ENCODE measurements at regions not wholly inside any gene's neighbourhood (a gene's known extent, or its start where the extent isn't known, plus 50 kb on each side); places are given as distances from the start of the nearest gene placed in this dataset.
A peak's percentile ranks its signal among the peaks of the same experiment; 100 is the strongest.

- H3K27me3 ChIP-seq (ENCODE audit: control insufficient read depth in 2 of 2, insufficient read depth in 2 of 2, low read length in 2 of 2): no peaks in the 10 kb centered on the region
- no peak for DNase-seq
- intact Hi-C loops (cut with micrococcal nuclease): no loop called here
- no peaks in the 10 kb centered on the region for H3K9me3 ChIP-seq (replicated peaks in 1 of 2; ENCODE audit: control insufficient read depth in 1 of 2, insufficient read depth in 1 of 2, low read length in 2 of 2)
- H2AFZ ChIP-seq (ENCODE audit: insufficient read depth, low read depth, low read length, poor library complexity, severe bottlenecking): no peak overlapping the region
- Mint-ChIP-seq H3K27ac (peak overlapping the region in 1 of 7 donors; percentile 4), H3K9me3 (peaks cover 0 to 10% (median 3%) of the 10 kb centered on the region in 7 donors), H3K4me1 (peaks cover 8% of the 10 kb centered on the region), H3K4me3 (no peak overlapping the region), H3K36me3 (no peaks in the 10 kb centered on the region), H3K27me3 (ENCODE audit: low read depth in 3 of 3) (peaks cover 0 to 2% (median 0%) of the 10 kb centered on the region in 3 donors)
- no peak overlapping the region for H3K4me3 ChIP-seq (replicated peaks in 1 of 3; ENCODE audit: low read depth in 2 of 3, low read length in 3 of 3)
- no peak overlapping the region for H3K9ac ChIP-seq (ENCODE audit: insufficient read depth, low read length, poor library complexity, severe bottlenecking)
- H3K4me1 ChIP-seq (ENCODE audit: control insufficient read depth in 1 of 2, insufficient read depth in 2 of 2, low read length in 2 of 2): peaks cover 0 to 1% of the 10 kb centered on the region in 2 donors
- H3K79me2 ChIP-seq (ENCODE audit: insufficient read depth, low read length): no peaks in the 10 kb centered on the region
- H3K36me3 ChIP-seq (replicated peaks in 1 of 2; ENCODE audit: control insufficient read depth in 1 of 2, insufficient read depth in 2 of 2, low read length in 2 of 2): no peaks in the 10 kb centered on the region
- no peak for TF ChIP-seq CTCF (IDR thresholded peaks at IDR 0.05)
- WGBS (ENCODE audit: insufficient coverage): 100% methylated on average over 2 of the region's 2 CpGs
- no peak overlapping the region for H3K27ac ChIP-seq (ENCODE audit: low read depth in 1 of 2, low read length in 2 of 2)
- no peaks in the 10 kb centered on the region for H4K20me1 ChIP-seq (ENCODE audit: insufficient read depth, low read length)
- H3K4me2 ChIP-seq (replicated peaks; ENCODE audit: extremely low read depth, low read length, poor library complexity, severe bottlenecking): no peak overlapping the region
Measured at GRCh38 chr5:170446365-170446764, 57.2 kb upstream of the KCNMB1 start.

- Histone ChIP-seq H4K20me1 (ENCODE audit: insufficient read depth, low read length) (no peaks in the 10 kb centered on the region), H3K27me3 (ENCODE audit: control insufficient read depth in 2 of 2, insufficient read depth in 2 of 2, low read length in 2 of 2) (no peaks in the 10 kb centered on the region), H2AFZ (ENCODE audit: insufficient read depth, low read depth, low read length, poor library complexity, severe bottlenecking) (no peak overlapping the region), H3K79me2 (ENCODE audit: insufficient read depth, low read length) (no peaks in the 10 kb centered on the region), H3K4me1 (ENCODE audit: control insufficient read depth in 1 of 2, insufficient read depth in 2 of 2, low read length in 2 of 2) (no peaks in the 10 kb centered on the region), H3K4me2 (replicated peaks; ENCODE audit: extremely low read depth, low read length, poor library complexity, severe bottlenecking) (no peak overlapping the region), H3K27ac (ENCODE audit: low read depth in 1 of 2, low read length in 2 of 2) (no peak overlapping the region), H3K9ac (ENCODE audit: insufficient read depth, low read length, poor library complexity, severe bottlenecking) (no peak overlapping the region), H3K9me3 (replicated peaks in 1 of 2; ENCODE audit: control insufficient read depth in 1 of 2, insufficient read depth in 1 of 2, low read length in 2 of 2) (no peaks in the 10 kb centered on the region), H3K36me3 (replicated peaks in 1 of 2; ENCODE audit: control insufficient read depth in 1 of 2, insufficient read depth in 2 of 2, low read length in 2 of 2) (no peaks in the 10 kb centered on the region), H3K4me3 (replicated peaks in 1 of 3; ENCODE audit: low read depth in 2 of 3, low read length in 3 of 3) (no peak overlapping the region)
- H3K4me3 Mint-ChIP-seq: no peak overlapping the region
- H3K27ac Mint-ChIP-seq: no peak overlapping the region
- TF ChIP-seq CTCF (IDR thresholded peaks at IDR 0.05): no peak
- no peaks in the 10 kb centered on the region for H3K36me3 Mint-ChIP-seq
- DNase-seq: no peak
- peaks cover 5% of the 10 kb centered on the region for H3K4me1 Mint-ChIP-seq
- intact Hi-C loops (cut with micrococcal nuclease): no loop called here
- H3K9me3 Mint-ChIP-seq: peaks cover 0 to 10% (median 3%) of the 10 kb centered on the region in 7 donors
- peaks cover 0 to 2% (median 0%) of the 10 kb centered on the region in 3 donors for H3K27me3 Mint-ChIP-seq (ENCODE audit: low read depth in 3 of 3)
- WGBS (ENCODE audit: insufficient coverage): 90% methylated on average over 3 of the region's 8 CpGs
Measured at GRCh38 chr5:170445936-170446335, 56.8 kb upstream of the KCNMB1 start.

Data from CD14-positive monocyte (primary cell).